ENCODE measurements at regions not wholly inside any gene's neighbourhood (a gene's known extent, or its start where the extent isn't known, plus 50 kb on each side); places are given as distances from the start of the nearest gene placed in this dataset.

- no peak for DNase-seq
Observed at GRCh38 chr17:79417476-79417988, 193.3 kb downstream of the RBFOX3 start.

DNA sequence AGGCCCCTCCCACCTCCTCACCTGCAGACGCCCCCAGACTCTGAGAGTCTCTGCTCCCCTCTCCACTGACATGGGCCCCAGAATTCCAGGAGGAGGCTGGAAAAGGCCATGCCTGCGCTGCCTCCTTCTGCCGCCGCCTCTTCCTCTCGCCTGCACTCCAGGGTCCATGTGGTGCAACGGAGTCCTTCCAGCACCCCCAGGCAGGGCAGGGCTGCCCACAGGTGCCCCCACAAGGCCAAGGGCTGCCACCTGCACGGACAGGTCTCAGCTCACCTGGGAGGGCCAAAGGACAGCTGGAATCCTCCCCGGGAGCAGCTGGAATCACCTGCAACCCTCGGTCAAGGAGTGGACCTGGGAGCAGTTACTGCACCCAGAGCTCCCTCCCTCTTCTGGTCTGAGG, 194.9 kb downstream of the RBFOX3 start:
- DNase-seq: no peak

- no peak for DNase-seq
Observed at GRCh38 chr17:79415365-79415764, 195.5 kb downstream of the RBFOX3 start.

DNA sequence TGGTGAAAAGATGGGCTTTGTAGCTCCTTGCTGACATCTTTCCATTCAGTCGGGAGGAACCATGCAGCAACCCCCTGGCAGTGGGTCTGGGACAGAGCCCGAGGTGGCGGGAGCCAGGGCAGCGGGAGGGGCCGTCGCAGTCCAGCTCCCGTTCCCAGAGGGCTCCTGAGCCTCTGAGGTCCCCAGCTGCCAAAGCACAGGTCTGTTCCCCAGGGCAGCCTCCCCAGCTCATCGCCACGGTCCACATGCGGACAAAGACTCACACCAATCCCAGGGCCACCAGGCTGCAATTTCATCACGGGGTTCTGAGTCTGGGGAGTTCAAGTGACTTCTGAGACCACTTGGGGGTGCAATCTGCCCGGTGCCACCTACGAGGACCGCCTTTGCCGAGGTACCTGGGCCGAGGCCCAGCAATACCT, 196.0 kb downstream of the RBFOX3 start:
- no peak for DNase-seq

DNA sequence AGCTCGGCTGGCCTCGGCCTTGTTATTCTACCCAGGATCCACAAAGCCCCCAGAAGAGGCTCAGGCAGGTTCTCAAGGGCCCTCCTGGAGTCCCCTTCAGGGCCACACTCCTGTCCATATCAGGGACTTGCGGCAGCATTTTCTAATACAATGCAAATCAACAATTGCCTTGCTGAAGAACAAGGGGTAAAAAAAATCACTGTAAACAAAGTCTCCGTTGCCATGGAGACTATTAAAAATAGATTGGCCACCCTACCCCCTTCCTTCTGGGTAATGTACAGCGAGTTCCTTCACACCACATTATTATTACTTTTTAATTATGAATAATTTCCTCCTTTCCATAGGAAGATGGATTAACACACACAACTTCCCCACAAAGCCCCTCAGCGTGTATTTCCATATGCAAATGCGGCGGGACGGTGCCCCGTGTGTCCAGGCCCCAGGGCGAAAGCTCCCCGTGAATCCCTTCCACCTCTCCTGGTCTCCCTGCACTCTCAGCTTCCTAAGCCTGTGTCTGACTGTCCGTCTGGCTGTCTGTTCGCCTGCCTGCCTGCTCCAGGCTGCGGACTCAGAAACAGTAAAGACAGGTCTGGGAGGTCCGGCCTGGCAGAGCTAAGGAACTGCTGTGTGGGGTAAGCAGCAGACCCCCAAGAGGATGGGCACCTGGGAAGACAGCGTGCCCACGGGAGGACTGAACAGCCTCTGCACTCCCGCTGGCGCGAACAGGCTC, 196.6 kb downstream of the RBFOX3 start:
- DNase-seq: no peak

- no peak for DNase-seq
Observed at GRCh38 chr17:79413611-79414010, 197.2 kb downstream of the RBFOX3 start.

DNA sequence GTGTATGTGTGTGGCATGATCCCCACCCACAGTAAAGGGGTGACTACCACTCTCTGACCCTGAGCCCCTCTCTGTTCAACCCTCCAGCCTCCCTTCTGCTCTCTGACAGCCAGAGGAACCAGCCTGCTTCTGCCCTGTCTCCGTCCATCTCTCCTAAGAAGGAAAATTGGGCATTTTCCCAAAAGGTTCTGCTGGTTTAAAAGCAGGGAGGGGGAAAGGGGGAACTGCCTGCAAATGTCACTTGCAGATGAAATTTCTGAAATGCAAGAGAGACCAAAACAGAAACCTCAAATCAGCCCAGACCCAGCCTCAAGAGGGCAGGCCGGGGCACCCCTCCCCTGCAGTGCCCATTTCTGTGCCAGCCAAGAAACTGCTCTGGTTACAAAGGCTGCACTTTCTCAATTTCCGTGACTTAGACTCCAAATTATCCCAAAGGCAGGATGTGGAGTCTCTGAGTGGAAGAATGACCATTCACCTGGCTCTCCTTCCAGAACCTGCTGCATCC, 197.9 kb downstream of the RBFOX3 start:
- no peak for DNase-seq

- no peak for DNase-seq
Observed at GRCh38 chr17:79412110-79412509, 198.7 kb downstream of the RBFOX3 start.

GRCh38 chr17:79411419-79411818, 199.4 kb downstream of the RBFOX3 start:
- no peak for DNase-seq

- no peak for DNase-seq
Observed at GRCh38 chr17:79410681-79411080, 200.2 kb downstream of the RBFOX3 start.

- DNase-seq: no peak
Observed at GRCh38 chr17:79408251-79408650, 202.6 kb downstream of the RBFOX3 start.

DNA sequence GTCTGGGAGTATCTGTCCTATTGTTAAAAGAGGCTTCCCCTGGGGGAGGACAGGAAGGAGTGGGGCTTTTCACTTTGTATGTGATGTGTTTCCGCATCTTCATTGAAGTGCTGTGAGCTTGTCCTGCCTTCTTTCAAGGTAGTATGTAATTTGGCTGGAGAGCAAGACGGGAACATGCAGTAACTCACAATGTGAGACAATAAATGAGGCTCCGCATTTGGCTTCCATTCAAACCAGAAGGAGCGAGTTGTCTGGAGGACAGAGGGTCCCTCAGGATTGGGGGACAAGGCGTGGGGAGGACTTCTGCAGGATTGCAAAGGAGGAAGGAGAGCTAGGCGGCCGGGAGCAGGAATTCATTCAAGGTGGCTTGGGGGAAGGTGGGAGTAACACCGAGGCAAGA, 203.5 kb downstream of the RBFOX3 start:
- no peak for DNase-seq

- no peak for DNase-seq
Observed at GRCh38 chr17:79406316-79406715, 204.5 kb downstream of the RBFOX3 start.

GRCh38 chr17:79405823-79406222, 205.0 kb downstream of the RBFOX3 start:
- no peak for DNase-seq

DNA sequence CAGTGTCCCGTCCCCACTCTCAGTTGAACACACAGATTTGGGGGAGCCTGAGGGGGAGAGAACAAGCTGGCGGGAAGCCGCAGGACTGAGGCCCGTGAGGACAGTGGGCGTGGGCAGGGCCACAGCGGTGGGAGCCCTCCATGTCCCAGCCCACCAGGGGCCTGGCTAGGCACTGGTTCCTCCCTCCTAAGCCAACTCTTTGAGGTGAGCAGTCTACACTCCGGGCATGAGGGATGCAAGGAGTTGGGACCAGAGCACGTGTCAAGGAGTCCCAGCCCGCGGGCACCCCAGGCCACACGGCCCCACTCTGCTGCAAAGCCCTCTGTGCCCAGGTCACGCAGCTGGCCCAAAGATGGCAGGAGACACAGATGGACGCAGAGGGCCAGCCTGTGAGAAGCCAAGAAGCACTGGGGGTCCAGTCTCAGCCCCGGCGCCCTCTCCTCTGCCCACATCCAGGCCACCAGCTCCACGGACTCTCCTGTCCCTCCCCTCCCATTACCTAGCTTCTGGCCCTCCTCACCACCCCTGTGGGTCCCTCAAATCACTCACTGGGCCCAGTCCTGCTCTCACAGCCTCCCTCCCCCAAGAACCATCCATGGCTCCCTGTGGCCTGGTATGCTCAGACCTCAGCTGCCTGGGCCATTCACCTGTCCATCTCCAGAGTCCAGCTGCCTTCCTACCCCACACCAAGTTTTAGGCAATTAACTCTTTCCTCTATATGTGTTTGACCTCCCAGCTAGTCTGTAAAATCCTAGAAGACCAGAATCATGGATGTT, 206.5 kb downstream of the RBFOX3 start:
- no peak for DNase-seq

GRCh38 chr17:79401704-79402674, 208.9 kb downstream of the RBFOX3 start:
- no peak for DNase-seq

DNA sequence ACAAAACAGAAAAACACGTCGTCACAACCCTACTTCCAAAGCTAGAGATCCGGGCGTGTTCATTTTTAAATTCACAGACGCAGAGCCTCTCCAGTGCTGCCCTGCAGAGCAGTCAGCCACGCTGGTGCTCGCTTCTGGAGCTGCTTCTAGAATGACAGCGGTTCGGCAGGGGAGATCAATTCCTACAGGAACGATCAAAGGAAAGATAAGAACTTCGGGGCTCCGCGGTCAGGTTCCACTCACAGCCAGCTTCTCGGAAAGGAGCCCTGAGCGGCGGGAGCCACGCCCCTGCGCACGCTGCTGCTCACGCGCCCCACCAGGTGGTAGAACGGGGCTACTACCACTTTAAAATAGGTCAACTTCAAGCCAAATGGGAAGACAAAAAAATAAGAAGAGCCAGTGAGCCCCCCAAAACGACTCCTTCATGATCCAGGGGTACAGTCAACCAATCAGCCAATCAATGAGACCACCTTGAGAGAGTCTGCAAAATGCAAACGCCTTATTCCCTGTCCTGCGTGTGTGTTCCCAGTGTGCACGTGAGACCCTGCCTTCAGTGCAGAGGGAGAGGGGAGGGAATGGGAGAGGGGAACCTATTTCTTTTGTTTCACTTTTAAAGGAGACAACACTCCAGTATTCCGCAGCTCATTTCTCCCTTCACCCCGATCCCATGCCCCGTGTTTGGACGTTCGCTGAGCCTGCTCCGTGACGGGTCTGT, 209.7 kb downstream of the RBFOX3 start:
- peak; percentile 33 for DNase-seq

DNA sequence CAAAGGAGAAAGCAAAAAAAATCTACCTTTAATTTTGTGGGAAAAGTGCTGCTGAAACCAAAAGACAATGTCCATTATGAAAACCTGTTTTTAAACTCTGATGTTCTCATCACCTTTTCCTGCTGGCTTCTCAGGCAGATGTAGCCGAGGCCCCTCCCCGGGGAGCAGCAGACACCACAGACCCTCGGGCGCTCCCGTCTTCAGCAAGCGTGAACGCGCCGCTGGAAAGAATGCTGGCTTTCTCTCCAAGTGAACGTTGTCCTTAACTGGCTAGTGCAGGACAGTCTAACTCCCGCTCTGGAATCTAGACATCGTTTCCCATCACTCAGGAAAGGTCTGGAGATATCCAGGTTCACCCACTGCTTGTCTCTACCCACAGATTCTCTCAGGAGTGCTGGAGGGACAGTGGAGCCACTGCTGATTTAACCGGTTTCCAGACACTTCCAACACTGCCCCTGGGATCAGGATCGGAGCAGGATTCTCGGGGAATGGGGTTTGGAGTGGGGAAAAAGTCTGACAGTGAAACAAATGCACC, 211.2 kb downstream of the RBFOX3 start:
- no peak for DNase-seq

- no peak for DNase-seq
Observed at GRCh38 chr17:79398441-79398840, 212.4 kb downstream of the RBFOX3 start.

GRCh38 chr17:79396696-79397095, 214.2 kb downstream of the RBFOX3 start:
- DNase-seq: no peak

- no peak for DNase-seq
Observed at GRCh38 chr17:79395545-79395944, 215.3 kb downstream of the RBFOX3 start.
